ENCODE measurements at regions not wholly inside any gene's neighbourhood (a gene's known extent, or its start where the extent isn't known, plus 50 kb on each side); places are given as distances from the start of the nearest gene placed in this dataset.

- Histone ChIP-seq H3K9ac (ENCODE audit: low read length in 2 of 2) (no peak overlapping the region), H3K27me3 (ENCODE audit: control insufficient read depth in 1 of 2, insufficient read depth in 2 of 2, low read length in 2 of 2) (no peaks in the 10 kb centered on the region), H3K27ac (ENCODE audit: low read length) (no peak overlapping the region), H3K4me3 (ENCODE audit: low read length in 2 of 2) (no peak overlapping the region), H3K9me3 (ENCODE audit: control insufficient read depth in 2 of 2, low read length in 2 of 2) (no peaks in the 10 kb centered on the region), H3K36me3 (ENCODE audit: control insufficient read depth in 2 of 2, insufficient read depth in 2 of 2, low read length in 2 of 2) (no peaks in the 10 kb centered on the region), H3K4me1 (ENCODE audit: control insufficient read depth, insufficient read depth, low read length) (no peaks in the 10 kb centered on the region)
Measured at GRCh38 chr21:16145052-16145451, 415.3 kb downstream of the USP25 start.

- no peak overlapping the region for H3K4me3 ChIP-seq (ENCODE audit: low read length in 2 of 2)
- H3K27me3 ChIP-seq (ENCODE audit: control insufficient read depth in 1 of 2, insufficient read depth in 2 of 2, low read length in 2 of 2) = no peaks in the 10 kb centered on the region
- no peak overlapping the region for H3K27ac ChIP-seq (ENCODE audit: low read length)
- no peak overlapping the region for H3K9ac ChIP-seq (ENCODE audit: low read length in 2 of 2)
- no peaks in the 10 kb centered on the region for H3K4me1 ChIP-seq (ENCODE audit: control insufficient read depth, insufficient read depth, low read length)
- H3K9me3 ChIP-seq (ENCODE audit: control insufficient read depth in 2 of 2, low read length in 2 of 2) = no peaks in the 10 kb centered on the region
- no peaks in the 10 kb centered on the region for H3K36me3 ChIP-seq (ENCODE audit: control insufficient read depth in 2 of 2, insufficient read depth in 2 of 2, low read length in 2 of 2)
Measured at GRCh38 chr21:16145479-16145878, 415.7 kb downstream of the USP25 start.

- no peak overlapping the region for H3K4me3 ChIP-seq (ENCODE audit: low read length in 2 of 2)
- H3K27ac ChIP-seq (ENCODE audit: low read length) = no peak overlapping the region
- no peaks in the 10 kb centered on the region for H3K9me3 ChIP-seq (ENCODE audit: control insufficient read depth in 2 of 2, low read length in 2 of 2)
- no peaks in the 10 kb centered on the region for H3K27me3 ChIP-seq (ENCODE audit: control insufficient read depth in 1 of 2, insufficient read depth in 2 of 2, low read length in 2 of 2)
- H3K4me1 ChIP-seq (ENCODE audit: control insufficient read depth, insufficient read depth, low read length) = no peaks in the 10 kb centered on the region
- H3K36me3 ChIP-seq (ENCODE audit: control insufficient read depth in 2 of 2, insufficient read depth in 2 of 2, low read length in 2 of 2) = no peaks in the 10 kb centered on the region
- no peak overlapping the region for H3K9ac ChIP-seq (ENCODE audit: low read length in 2 of 2)
Measured at GRCh38 chr21:16154321-16154720, 424.5 kb downstream of the USP25 start.

GRCh38 chr21:16154951-16155635, 425.3 kb downstream of the USP25 start:
- Histone ChIP-seq H3K27me3 (ENCODE audit: control insufficient read depth in 1 of 2, insufficient read depth in 2 of 2, low read length in 2 of 2) (no peaks in the 10 kb centered on the region), H3K4me3 (ENCODE audit: low read length in 2 of 2) (no peak overlapping the region), H3K27ac (ENCODE audit: low read length) (no peak overlapping the region), H3K9me3 (ENCODE audit: control insufficient read depth in 2 of 2, low read length in 2 of 2) (no peaks in the 10 kb centered on the region), H3K36me3 (ENCODE audit: control insufficient read depth in 2 of 2, insufficient read depth in 2 of 2, low read length in 2 of 2) (no peaks in the 10 kb centered on the region), H3K4me1 (ENCODE audit: control insufficient read depth, insufficient read depth, low read length) (no peaks in the 10 kb centered on the region), H3K9ac (ENCODE audit: low read length in 2 of 2) (no peak overlapping the region)

DNA sequence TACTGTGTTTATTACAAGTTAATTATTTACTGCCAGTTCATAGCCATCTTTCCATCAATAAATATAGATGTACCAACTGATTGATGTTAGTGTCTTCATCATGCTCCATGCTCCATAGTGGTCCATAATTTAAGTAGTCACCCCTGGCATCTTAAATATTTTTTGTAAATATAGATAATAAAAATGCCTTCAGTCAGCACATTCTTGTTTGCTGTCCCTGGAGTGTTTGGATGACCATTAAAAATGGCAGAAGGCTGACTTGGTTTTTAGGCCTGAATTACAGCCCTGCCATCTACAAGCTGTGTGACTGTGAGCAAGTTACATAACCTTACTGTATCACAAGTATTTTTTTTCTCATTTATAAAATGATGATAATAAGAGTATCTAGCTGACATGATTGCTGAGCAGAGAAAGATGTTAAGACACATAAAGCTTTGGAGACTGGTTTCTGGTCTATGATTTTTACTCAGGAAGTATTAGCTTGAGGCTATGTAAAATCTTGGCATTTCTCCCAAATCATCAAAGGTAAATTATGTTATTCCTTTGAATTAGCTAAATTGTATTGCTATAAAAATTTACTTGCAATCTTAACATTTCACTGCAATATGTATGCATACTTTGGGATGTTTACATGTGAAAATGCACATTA, 427.2 kb downstream of the USP25 start:
- no peaks in the 10 kb centered on the region for H3K36me3 ChIP-seq (ENCODE audit: control insufficient read depth in 2 of 2, insufficient read depth in 2 of 2, low read length in 2 of 2)
- no peaks in the 10 kb centered on the region for H3K4me1 ChIP-seq (ENCODE audit: control insufficient read depth, insufficient read depth, low read length)
- H3K27ac ChIP-seq (ENCODE audit: low read length) = no peak overlapping the region
- no peaks in the 10 kb centered on the region for H3K9me3 ChIP-seq (ENCODE audit: control insufficient read depth in 2 of 2, low read length in 2 of 2)
- H3K27me3 ChIP-seq (ENCODE audit: control insufficient read depth in 1 of 2, insufficient read depth in 2 of 2, low read length in 2 of 2) = no peaks in the 10 kb centered on the region
- H3K9ac ChIP-seq (ENCODE audit: low read length in 2 of 2) = no peak overlapping the region
- no peak overlapping the region for H3K4me3 ChIP-seq (ENCODE audit: low read length in 2 of 2)

DNA sequence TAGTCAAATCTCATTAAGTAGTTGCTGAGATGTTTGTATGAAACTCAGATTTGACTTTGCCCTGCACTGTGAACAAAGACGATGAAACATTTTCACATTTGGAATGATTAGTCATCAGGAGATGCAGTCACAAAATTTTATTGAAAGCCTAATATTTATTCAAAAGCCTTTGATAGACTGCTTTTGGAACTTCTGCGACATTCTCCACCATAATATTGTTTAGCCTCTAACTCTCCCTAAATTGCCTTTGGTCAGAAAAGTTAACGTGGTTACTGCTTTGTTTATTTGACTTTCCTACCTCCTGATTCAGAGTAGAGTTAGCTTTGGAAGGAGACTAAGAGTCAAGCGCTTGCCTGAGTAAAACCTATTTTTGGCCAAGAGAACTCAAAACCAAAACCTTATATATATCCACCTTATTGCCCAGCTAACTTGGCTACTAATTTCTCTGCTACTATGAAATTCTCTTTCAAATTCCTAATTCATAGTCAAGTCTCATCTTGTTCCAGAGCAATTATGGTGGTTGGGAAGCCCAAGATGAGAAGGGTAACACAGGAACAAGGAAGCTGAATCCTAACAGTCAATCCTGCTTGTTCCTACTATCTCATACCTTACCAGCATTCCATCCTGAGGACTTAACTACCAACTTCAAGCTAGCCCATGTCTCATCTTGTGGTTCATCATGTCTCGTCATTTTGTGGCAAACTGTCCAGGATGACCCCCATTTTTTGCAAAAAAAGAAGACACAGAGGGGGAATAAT, 429.6 kb downstream of the USP25 start:
- Histone ChIP-seq H3K36me3 (ENCODE audit: control insufficient read depth in 2 of 2, insufficient read depth in 2 of 2, low read length in 2 of 2) (no peaks in the 10 kb centered on the region), H3K9me3 (ENCODE audit: control insufficient read depth in 2 of 2, low read length in 2 of 2) (no peaks in the 10 kb centered on the region), H3K27ac (ENCODE audit: low read length) (no peak overlapping the region), H3K4me3 (ENCODE audit: low read length in 2 of 2) (no peak overlapping the region), H3K4me1 (ENCODE audit: control insufficient read depth, insufficient read depth, low read length) (no peaks in the 10 kb centered on the region), H3K9ac (ENCODE audit: low read length in 2 of 2) (no peak overlapping the region), H3K27me3 (ENCODE audit: control insufficient read depth in 1 of 2, insufficient read depth in 2 of 2, low read length in 2 of 2) (no peaks in the 10 kb centered on the region)

- Histone ChIP-seq H3K27me3 (ENCODE audit: control insufficient read depth in 1 of 2, insufficient read depth in 2 of 2, low read length in 2 of 2) (no peaks in the 10 kb centered on the region), H3K27ac (ENCODE audit: low read length) (no peak overlapping the region), H3K4me3 (ENCODE audit: low read length in 2 of 2) (no peak overlapping the region), H3K9ac (ENCODE audit: low read length in 2 of 2) (no peak overlapping the region), H3K9me3 (ENCODE audit: control insufficient read depth in 2 of 2, low read length in 2 of 2) (no peaks in the 10 kb centered on the region), H3K36me3 (ENCODE audit: control insufficient read depth in 2 of 2, insufficient read depth in 2 of 2, low read length in 2 of 2) (no peaks in the 10 kb centered on the region), H3K4me1 (ENCODE audit: control insufficient read depth, insufficient read depth, low read length) (no peaks in the 10 kb centered on the region)
Measured at GRCh38 chr21:16159971-16160350, 430.2 kb downstream of the USP25 start.

GRCh38 chr21:16162953-16163352, 433.2 kb downstream of the USP25 start:
- Histone ChIP-seq H3K27ac (ENCODE audit: low read length) (no peak overlapping the region), H3K4me3 (ENCODE audit: low read length in 2 of 2) (no peak overlapping the region), H3K27me3 (ENCODE audit: control insufficient read depth in 1 of 2, insufficient read depth in 2 of 2, low read length in 2 of 2) (no peaks in the 10 kb centered on the region), H3K9me3 (ENCODE audit: control insufficient read depth in 2 of 2, low read length in 2 of 2) (no peaks in the 10 kb centered on the region), H3K36me3 (ENCODE audit: control insufficient read depth in 2 of 2, insufficient read depth in 2 of 2, low read length in 2 of 2) (no peaks in the 10 kb centered on the region), H3K9ac (ENCODE audit: low read length in 2 of 2) (no peak overlapping the region), H3K4me1 (ENCODE audit: control insufficient read depth, insufficient read depth, low read length) (no peaks in the 10 kb centered on the region)

DNA sequence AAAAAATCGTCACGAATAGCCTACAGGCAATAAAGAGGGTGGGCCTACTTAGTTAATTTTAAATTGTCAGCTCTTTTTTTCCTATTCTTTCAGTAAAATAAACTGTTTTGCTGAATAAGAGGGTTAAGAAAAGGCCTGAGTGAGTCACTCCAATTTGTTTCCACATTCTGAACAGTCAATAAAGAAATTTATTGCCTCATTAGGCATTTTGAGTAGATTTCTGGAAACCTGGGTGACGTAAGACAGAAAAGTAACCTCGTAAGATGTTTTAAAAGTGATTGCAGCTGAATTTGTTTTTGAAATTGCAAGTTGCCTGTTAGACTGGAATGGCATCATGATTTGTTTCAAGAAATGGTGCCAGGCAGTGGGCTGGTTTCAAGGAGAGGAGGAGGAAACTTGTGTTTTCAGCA, 439.3 kb downstream of the USP25 start:
- Histone ChIP-seq H3K27me3 (ENCODE audit: control insufficient read depth in 1 of 2, insufficient read depth in 2 of 2, low read length in 2 of 2) (no peaks in the 10 kb centered on the region), H3K9me3 (ENCODE audit: control insufficient read depth in 2 of 2, low read length in 2 of 2) (no peaks in the 10 kb centered on the region), H3K4me3 (ENCODE audit: low read length in 2 of 2) (no peak overlapping the region), H3K36me3 (ENCODE audit: control insufficient read depth in 2 of 2, insufficient read depth in 2 of 2, low read length in 2 of 2) (no peaks in the 10 kb centered on the region), H3K27ac (ENCODE audit: low read length) (no peak overlapping the region), H3K4me1 (ENCODE audit: control insufficient read depth, insufficient read depth, low read length) (no peaks in the 10 kb centered on the region), H3K9ac (ENCODE audit: low read length in 2 of 2) (no peak overlapping the region)

DNA sequence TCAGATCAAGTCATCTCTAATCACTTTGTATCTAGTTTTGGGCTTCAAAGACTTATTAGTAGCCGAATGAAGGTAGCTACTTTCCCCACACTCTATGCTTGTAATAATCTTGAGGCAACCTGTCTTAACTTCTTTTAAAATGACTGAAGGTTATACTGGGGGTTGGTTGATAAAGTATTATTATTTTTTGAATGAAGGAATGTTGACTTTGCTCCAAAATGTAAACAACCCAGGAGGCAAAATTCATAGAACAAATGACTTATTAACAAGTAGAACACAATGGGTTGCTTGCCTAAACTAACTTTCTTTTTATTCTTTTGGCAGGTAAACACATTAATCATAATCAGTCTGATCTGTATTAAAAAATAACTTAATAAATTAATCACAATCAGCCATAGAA, 440.0 kb downstream of the USP25 start:
- Histone ChIP-seq H3K9me3 (ENCODE audit: control insufficient read depth in 2 of 2, low read length in 2 of 2) (no peaks in the 10 kb centered on the region), H3K4me1 (ENCODE audit: control insufficient read depth, insufficient read depth, low read length) (no peaks in the 10 kb centered on the region), H3K27ac (ENCODE audit: low read length) (no peak overlapping the region), H3K4me3 (ENCODE audit: low read length in 2 of 2) (no peak overlapping the region), H3K27me3 (ENCODE audit: control insufficient read depth in 1 of 2, insufficient read depth in 2 of 2, low read length in 2 of 2) (no peaks in the 10 kb centered on the region), H3K9ac (ENCODE audit: low read length in 2 of 2) (no peak overlapping the region), H3K36me3 (ENCODE audit: control insufficient read depth in 2 of 2, insufficient read depth in 2 of 2, low read length in 2 of 2) (no peaks in the 10 kb centered on the region)

- no peaks in the 10 kb centered on the region for H3K9me3 ChIP-seq (ENCODE audit: control insufficient read depth in 2 of 2, low read length in 2 of 2)
- H3K36me3 ChIP-seq (ENCODE audit: control insufficient read depth in 2 of 2, insufficient read depth in 2 of 2, low read length in 2 of 2) = no peaks in the 10 kb centered on the region
- no peak overlapping the region for H3K27ac ChIP-seq (ENCODE audit: low read length)
- no peaks in the 10 kb centered on the region for H3K27me3 ChIP-seq (ENCODE audit: control insufficient read depth in 1 of 2, insufficient read depth in 2 of 2, low read length in 2 of 2)
- no peak overlapping the region for H3K4me3 ChIP-seq (ENCODE audit: low read length in 2 of 2)
- H3K4me1 ChIP-seq (ENCODE audit: control insufficient read depth, insufficient read depth, low read length) = no peaks in the 10 kb centered on the region
- H3K9ac ChIP-seq (ENCODE audit: low read length in 2 of 2) = no peak overlapping the region
Measured at GRCh38 chr21:16176570-16176969, 446.8 kb downstream of the USP25 start.
